ENCODE measurements at regions not wholly inside any gene's neighbourhood (a gene's known extent, or its start where the extent isn't known, plus 50 kb on each side); places are given as distances from the start of the nearest gene placed in this dataset.

GRCh38 chr2:144146076-144146475 is 373.8 kb downstream of the ZEB2 start:
- H3K4me2 ChIP-seq (ENCODE audit: insufficient read depth, insufficient read length, low read length) = no peak overlapping the region
- no peak overlapping the region for H3K4me3 Mint-ChIP-seq
- H4K8ac ChIP-seq (replicated peaks; ENCODE audit: insufficient read length, low read depth, low read length) = no peak overlapping the region
- H4K5ac ChIP-seq (ENCODE audit: insufficient read length, low read depth, low read length) = no peak overlapping the region
- WGBS (ENCODE audit: extremely low coverage, insufficient read length, low lambda C conversion rate) = no CpG with 5 or more reads among the region's 1 CpG
- H3K27me3 ChIP-seq (ENCODE audit: insufficient read depth, low read length) = no peaks in the 10 kb centered on the region
- H3K4ac ChIP-seq (ENCODE audit: low read depth, low read length) = no peak overlapping the region
- no peak overlapping the region for H3K56ac ChIP-seq (ENCODE audit: insufficient read length, low read depth, low read length)
- no peak for TF ChIP-seq CTCF (conservative IDR thresholded peaks at IDR 0.05)
- H2BK20ac ChIP-seq (ENCODE audit: low read depth, low read length, poor library complexity, severe bottlenecking) = no peak overlapping the region
- no peak overlapping the region for H2BK5ac ChIP-seq (ENCODE audit: insufficient read length, low read length)
- no peaks in the 10 kb centered on the region for H3K36me3 Mint-ChIP-seq (ENCODE audit: insufficient read depth in 1 of 3, low read depth in 3 of 3)
- H3K23me2 ChIP-seq (ENCODE audit: insufficient read length, low read depth, low read length, poor library complexity, severe bottlenecking) = no peaks in the 10 kb centered on the region
- H3T11ph ChIP-seq (ENCODE audit: low read length) = no peak overlapping the region
- H3K79me1 ChIP-seq (ENCODE audit: insufficient read depth, low read depth, low read length, poor library complexity, severe bottlenecking) = no peaks in the 10 kb centered on the region
- no peak overlapping the region for H3K27ac Mint-ChIP-seq
- no peak overlapping the region for H3K23ac ChIP-seq (ENCODE audit: insufficient read length, low read depth, low read length)
- H3K9me3 ChIP-seq (ENCODE audit: control insufficient read depth, low read depth, low read length) = no peaks in the 10 kb centered on the region
- no peaks in the 10 kb centered on the region for H3K79me2 ChIP-seq (ENCODE audit: insufficient read depth, low read length)
- no peak for DNase-seq
- no peak overlapping the region for H3K9ac ChIP-seq (ENCODE audit: extremely low read depth, insufficient read length, low read length)
- no peaks in the 10 kb centered on the region for H3K27me3 Mint-ChIP-seq (ENCODE audit: low read depth)
- H2BK120ac ChIP-seq (ENCODE audit: low read depth, low read length, poor library complexity, severe bottlenecking) = no peak overlapping the region
- 0 out of 4 replicates have a peak, but pooled peaks cover 0 to 2% of the 10 kb centered on the region in 2 experiments for H3K4me1 Mint-ChIP-seq
- H4K91ac ChIP-seq (ENCODE audit: insufficient read length, low read depth, low read length) = no peak overlapping the region
- no peak overlapping the region for H2BK12ac ChIP-seq (ENCODE audit: insufficient read length, low read depth, low read length)
- H4K20me1 ChIP-seq (ENCODE audit: control insufficient read depth, insufficient read depth, insufficient read length) = no peaks in the 10 kb centered on the region
- H3K4me1 ChIP-seq (ENCODE audit: insufficient read depth, low read length) = no peaks in the 10 kb centered on the region
- no peak overlapping the region for H2BK15ac ChIP-seq (ENCODE audit: low read depth, low read length)
- no peak overlapping the region for H2AK5ac ChIP-seq (ENCODE audit: insufficient read length, low read length)
- H3K18ac ChIP-seq (ENCODE audit: insufficient read length, low read depth, low read length) = no peak overlapping the region
- no peak overlapping the region for H2AFZ ChIP-seq (ENCODE audit: low read length)
- no peak overlapping the region for H3K14ac ChIP-seq (ENCODE audit: insufficient read depth, low read length)
- no peak overlapping the region for H3K27ac ChIP-seq (ENCODE audit: insufficient read length, low read depth, low read length)
- no peaks in the 10 kb centered on the region for H3K9me3 Mint-ChIP-seq

Data from H9 (cell line).